Epidermal melanocyte (primary cell): ENCODE measurements at regions not wholly inside any gene's neighbourhood (a gene's known extent, or its start where the extent isn't known, plus 50 kb on each side); places are given as distances from the start of the nearest gene placed in this dataset.

ENCODE experiments used
- DNase-seq: peaks from one replicate; pipeline ENCODE4 v3.0.0; 2011; ENCODE audit warnings: low spot score; ENCODE audit not compliant: insufficient read length

DNA sequence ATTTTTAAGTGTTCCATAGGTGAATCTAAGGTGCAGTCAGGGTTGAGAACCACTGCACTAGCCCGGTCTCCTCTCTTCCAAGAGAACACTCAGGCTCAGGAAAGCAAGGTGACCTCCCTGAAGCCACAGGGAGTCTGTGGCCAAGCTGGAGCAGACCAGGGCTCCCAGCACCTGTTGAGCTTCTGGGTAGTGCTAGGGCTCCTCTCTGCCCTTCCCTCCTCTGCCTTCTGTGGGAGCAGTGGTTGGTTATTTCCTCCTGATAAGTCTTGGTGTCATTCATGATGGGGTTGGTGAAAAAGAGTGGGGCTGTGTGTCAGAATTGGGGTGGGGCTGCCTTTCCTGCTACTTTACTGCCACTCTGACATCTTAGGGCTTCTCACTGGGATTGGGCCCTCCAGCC is 163.1 kb upstream of the UMPS start:
- no peak for DNase-seq

GRCh38 chr3:124569761-124570160 is 160.5 kb upstream of the UMPS start:
- no peak for DNase-seq

DNA sequence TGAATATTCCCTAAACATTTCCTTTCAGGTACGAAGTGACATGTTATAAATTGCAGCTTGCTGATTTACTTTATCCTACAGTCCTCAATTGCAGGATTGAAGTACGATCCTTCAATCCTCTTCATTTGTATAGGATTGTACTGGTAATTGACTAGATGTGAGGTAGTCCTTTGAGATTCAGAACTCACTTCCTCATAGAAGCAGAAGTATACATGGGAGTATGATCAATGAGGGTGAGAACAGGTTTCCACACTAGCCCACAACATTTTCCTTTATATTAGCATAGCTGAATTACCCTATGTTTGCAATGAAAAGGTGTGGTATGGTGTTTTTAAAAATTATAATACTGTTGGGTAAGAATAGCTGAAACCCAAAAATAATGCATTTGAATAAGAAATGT is 160.0 kb upstream of the UMPS start:
- no peak for DNase-seq

- no peak for DNase-seq
Measured at GRCh38 chr3:124572851-124573405, 157.3 kb upstream of the UMPS start.

GRCh38 chr3:124574012-124574411 is 156.2 kb upstream of the UMPS start:
- DNase-seq = no peak

DNA sequence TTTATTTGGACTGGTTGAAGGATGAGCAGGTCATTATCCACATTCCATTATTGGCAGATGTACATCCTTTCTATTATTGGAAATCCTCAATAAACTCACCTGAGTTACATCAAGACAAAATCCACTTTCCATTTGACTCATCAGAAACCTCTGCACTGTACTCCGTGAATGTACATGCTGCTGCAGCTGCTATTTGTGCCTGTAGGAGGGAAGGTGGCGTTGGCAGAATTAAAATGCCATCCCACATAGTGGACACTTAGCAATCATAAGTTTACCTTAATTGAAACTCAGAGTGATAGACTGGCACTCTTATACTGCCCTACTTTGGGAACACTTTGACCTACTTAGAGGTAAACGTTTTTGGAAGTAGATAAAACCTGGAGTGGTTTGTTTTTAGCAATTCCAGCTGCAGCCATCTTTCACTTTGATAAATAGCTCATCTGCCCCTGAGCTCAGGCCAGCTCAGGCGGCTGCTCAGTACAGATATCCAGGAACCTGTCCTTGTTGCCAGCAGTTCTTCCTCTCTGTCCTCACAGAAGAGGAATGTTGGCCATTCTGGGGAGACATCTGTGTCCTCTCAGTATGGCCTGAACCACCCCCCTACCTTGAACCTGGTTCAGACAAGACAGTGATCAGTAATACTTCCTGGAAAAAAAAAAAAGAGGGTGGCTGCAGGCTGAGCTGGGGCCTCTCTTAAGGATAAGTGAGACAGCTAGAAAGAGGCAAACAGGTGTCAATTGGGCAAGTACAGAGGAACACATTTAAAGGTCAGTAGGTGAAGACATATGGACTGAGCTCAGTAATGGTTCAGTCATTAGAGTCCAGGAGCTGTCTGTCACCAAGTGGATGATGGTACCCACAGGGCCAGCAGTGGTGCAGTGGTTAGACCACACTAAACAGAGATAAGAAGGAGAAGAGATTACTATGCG is 153.4 kb upstream of the UMPS start:
- DNase-seq = no peak

DNA sequence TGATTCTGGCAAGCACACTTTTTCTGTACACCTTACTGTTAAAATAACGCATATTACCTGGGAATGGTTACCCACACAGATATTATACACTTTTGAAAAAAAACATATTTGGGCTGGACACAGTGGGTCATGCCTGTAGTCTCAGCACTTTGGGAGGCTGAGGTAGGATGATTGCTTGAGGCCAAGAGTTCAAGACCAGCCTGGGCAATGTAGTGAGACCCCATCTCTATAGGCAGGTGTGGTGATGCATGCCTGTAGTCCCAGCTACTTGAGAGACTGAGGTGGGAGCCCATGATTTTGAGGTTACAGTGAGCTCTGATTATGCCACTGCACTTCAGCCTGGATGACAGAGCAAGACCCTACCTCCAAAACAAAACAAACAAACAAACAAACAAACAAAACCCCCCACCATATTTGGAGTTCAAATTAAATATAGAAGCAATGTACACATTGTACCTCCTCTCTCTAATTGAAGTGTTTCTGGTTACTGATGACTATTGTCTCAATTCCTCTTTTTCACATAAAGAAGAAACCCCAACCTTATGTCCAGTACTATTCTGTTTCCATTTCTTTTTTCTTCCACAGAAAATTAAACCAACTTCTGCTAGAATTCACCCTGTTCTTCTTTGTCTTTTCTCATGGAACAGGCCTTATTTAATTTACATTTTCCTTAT is 152.6 kb upstream of the UMPS start:
- no peak for DNase-seq

GRCh38 chr3:124579641-124580040 is 150.6 kb upstream of the UMPS start:
- no peak for DNase-seq

DNA sequence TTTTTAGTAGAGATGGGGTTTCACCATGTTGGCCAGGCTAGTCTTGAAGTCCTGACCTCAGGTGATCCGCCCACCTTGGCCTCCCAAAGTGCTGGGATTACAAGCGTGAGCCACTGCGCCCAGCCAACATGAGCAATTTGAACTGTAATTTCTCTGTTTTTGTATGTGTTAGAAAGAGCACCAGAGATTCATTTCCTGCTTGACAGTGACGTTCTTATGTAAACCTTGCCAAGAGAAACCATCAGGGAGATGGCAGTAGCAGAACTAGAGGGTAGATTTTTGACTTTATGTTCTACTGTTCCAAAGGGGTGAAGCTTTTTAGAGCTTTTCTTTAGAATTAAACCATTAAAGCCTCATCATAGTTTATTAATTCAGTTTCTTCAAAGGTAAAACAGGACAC is 148.1 kb upstream of the UMPS start:
- no peak for DNase-seq

DNA sequence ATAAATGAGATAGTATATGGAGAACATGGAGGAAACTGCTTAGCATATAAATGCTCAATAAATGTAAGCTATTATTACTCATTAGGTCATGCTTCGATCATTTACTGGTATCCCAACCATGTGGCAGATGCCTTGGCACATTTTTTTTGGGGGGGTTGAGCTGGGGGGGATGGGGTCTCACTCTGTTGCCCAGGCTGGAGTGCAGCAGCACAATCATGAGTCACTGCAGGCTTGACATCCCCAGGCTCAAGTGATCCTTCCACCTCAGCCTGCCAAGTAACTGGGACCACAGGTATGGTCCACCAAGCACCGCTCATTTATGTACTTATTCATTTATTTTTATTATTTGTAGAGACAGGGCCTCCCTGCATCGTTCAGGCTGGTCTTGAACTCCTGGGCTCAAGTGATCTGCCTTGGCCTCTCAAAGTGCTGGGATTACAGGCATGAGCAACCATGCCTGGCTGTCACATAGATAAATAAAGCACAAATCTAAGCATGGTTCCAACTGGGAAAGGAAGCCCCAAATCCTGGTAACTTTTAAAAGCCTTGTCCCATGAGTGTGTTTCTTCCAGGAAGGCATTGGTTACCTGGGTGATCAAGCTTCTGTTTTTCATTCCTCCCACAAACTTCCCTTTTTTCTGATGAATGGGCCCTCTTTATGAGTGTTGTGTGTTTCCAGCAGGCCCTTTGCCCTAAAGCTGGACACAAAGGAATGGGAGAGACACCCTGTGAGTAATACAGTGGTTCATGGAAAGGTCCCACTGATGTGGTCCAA is 147.4 kb upstream of the UMPS start:
- DNase-seq = no peak

- DNase-seq = no peak
Measured at GRCh38 chr3:124584245-124584551, 146.1 kb upstream of the UMPS start.

DNA sequence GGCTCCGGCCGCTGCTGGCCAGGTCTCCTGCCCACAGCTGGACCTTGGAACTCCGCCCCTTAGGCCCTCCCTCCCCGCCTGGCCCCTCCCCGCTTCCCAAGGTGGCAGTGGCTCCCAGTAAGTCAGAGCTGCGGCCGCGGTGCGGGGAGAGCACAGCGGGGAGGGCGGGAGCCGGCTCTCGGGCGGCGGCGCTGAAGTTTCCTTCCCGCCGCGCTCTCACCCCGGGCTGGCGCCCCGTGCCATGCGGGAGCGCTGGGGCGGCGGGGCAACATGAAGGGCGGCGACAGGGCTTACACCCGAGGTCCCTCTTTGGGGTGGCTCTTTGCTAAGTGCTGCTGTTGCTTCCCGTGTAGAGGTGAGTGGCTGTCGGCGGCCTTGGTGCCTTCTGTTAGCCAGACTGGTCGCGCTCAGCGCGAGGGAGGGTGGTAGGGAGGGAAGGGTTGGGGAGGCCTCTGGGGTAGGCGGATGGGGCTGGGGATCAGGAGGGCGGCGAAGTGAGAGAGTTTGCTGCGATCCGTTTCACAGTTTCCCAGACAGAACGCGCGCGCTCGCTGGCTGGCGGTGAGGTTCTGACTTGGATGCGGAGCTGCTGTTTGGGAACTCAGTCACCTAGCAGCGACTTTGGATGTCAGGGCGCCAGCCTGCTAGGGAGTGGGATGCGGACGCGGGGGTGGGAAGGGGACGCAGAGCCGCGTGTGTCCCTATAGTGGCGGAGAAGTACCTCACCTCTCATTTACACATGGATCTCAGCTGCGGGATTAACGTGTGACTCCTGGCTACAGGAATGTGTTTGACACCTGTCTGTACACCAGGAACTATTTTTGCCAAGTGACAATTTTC is 145.5 kb upstream of the UMPS start:
- DNase-seq = no peak

- no peak for DNase-seq
Measured at GRCh38 chr3:124586126-124587052, 143.9 kb upstream of the UMPS start.

- no peak for DNase-seq
Measured at GRCh38 chr3:124587053-124587408, 143.2 kb upstream of the UMPS start.

- DNase-seq = no peak
Measured at GRCh38 chr3:124588036-124588435, 142.2 kb upstream of the UMPS start.

DNA sequence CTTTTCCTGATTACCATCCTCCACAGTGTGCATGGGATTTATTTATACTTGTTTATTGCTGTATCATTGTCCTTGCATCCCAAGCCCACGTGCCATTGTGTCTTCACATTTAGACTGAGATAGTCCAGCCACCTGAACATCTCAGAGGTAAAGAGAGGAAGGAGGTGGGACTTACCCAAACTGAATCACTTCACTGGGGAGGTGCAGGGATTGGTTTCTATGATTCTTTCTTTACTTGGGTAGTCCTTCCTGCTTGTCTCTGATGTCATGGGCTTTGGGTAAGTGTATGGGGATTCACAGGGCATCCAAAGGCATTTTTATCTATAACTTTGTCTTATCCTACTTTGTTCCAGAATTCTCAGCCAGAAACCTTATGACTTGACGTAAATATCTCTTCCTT is 141.5 kb upstream of the UMPS start:
- DNase-seq = no peak

DNA sequence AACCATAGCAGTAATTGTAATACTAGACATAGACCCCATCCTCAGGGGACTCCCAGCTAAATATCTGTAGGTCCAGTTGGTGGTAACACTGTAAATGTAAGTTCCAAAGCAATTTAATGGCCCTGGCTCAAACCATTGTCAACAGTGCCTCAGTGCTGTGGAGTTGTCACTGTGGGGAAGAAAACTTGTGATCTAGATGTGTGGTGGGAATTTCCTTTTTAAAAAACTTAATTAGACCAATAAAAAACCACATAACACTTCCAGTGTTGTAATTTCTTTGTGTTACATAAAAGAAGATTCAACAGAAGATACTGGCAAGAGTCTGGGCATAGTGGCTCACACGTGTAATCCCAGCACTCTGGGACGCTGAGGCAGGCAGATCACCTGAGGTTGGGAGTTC is 138.6 kb upstream of the UMPS start:
- DNase-seq = no peak

- DNase-seq = no peak
Measured at GRCh38 chr3:124592658-124593441, 137.4 kb upstream of the UMPS start.

DNA sequence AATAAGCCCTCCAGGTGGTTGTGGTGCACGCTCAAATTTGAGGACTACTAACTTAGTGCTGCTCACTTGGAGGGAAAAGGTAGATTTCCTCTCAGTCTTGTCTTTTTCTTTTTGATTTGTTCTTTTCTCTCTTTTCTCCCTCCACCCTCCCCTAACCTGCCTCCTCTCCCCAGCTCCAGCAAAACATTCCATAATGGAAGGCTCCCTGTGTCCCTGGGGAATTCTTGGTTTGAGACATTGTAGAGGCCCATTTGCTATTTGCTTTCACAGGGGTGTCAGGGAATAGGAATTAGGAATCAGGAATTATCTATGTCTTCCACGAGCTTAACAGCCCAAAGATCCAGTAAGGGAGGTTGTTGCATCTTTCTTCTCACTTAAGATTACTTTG is 136.8 kb upstream of the UMPS start:
- no peak for DNase-seq
